ENCODE measurements at regions not wholly inside any gene's neighbourhood (a gene's known extent, or its start where the extent isn't known, plus 50 kb on each side); places are given as distances from the start of the nearest gene placed in this dataset.

DNA sequence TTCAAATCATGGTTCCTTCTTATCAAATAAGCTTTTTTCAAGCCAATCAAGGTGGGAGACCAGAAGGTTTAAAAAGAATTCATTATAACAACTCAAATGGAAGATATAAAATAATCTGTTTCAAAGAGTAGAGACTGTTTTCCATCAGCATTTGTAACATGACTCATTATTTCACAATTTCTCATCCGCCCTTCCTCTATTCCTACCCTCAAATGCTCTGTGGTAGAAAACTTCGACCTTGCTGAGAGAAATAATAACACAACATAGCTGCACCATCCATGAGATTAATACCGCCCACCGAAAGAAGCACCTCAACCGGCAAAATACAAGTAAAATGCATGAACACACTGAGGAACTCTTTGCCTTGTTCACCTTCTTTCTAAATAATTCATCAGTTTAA lies 2039.2 kb upstream of the CELF4 start:
- H3K9me3 ChIP-seq: no peaks in the 10 kb centered on the region
- intact Hi-C loops (cut with DNase I): no loop called here
- no peaks in the 10 kb centered on the region for H3K36me3 ChIP-seq
- H3K4me1 ChIP-seq: no peaks in the 10 kb centered on the region
- ATAC-seq: no peak
- no peak overlapping the region for H3K27ac ChIP-seq
- no peaks in the 10 kb centered on the region for H3K27me3 ChIP-seq
- WGBS (ENCODE audit: insufficient coverage, low coverage, low lambda C conversion rate, missing lambda C conversion rate): 60% methylated on average over 5 of the region's 5 CpGs
- no peak for DNase-seq
- TF ChIP-seq POLR2A (IDR thresholded peaks at IDR 0.05): no peak
- TF ChIP-seq, protein P1, sequence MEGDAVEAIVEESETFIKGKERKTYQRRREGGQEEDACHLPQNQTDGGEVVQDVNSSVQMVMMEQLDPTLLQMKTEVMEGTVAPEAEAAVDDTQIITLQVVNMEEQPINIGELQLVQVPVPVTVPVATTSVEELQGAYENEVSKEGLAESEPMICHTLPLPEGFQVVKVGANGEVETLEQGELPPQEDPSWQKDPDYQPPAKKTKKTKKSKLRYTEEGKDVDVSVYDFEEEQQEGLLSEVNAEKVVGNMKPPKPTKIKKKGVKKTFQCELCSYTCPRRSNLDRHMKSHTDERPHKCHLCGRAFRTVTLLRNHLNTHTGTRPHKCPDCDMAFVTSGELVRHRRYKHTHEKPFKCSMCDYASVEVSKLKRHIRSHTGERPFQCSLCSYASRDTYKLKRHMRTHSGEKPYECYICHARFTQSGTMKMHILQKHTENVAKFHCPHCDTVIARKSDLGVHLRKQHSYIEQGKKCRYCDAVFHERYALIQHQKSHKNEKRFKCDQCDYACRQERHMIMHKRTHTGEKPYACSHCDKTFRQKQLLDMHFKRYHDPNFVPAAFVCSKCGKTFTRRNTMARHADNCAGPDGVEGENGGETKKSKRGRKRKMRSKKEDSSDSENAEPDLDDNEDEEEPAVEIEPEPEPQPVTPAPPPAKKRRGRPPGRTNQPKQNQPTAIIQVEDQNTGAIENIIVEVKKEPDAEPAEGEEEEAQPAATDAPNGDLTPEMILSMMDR (IDR thresholded peaks at IDR 0.05): no peak
- no peak overlapping the region for H3K4me3 ChIP-seq

DNA sequence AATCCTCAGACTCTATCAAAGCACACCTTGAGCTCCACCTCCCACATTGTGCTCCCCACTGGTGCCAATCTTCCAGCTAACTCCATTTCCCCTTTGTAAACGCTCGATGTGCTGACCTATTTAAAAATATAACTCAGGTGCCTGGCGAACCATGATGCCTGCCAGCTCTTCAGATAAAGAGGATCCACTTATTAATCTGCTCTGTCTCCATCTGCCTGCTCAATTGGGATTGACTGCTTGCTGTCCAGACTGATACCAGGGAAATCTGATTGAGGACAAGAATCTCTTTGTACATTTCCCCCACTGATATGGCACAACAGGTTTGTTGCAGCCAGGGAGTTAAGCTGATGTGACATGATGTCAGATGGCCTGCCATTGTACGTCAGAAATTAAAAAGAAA lies 2036.5 kb upstream of the CELF4 start:
- 58% methylated on average over 4 of the region's 4 CpGs for WGBS (ENCODE audit: insufficient coverage, low coverage, low lambda C conversion rate, missing lambda C conversion rate)
- H3K9me3 ChIP-seq: no peaks in the 10 kb centered on the region
- H3K4me1 ChIP-seq: no peaks in the 10 kb centered on the region
- H3K27ac ChIP-seq: no peak overlapping the region
- no peaks in the 10 kb centered on the region for H3K27me3 ChIP-seq
- intact Hi-C loops (cut with DNase I): no loop called here
- DNase-seq: no peak
- TF ChIP-seq POLR2A (IDR thresholded peaks at IDR 0.05): no peak
- TF ChIP-seq, protein P1 (IDR thresholded peaks at IDR 0.05): no peak
- no peak overlapping the region for H3K4me3 ChIP-seq
- ATAC-seq: no peak
- H3K36me3 ChIP-seq: no peaks in the 10 kb centered on the region

DNA sequence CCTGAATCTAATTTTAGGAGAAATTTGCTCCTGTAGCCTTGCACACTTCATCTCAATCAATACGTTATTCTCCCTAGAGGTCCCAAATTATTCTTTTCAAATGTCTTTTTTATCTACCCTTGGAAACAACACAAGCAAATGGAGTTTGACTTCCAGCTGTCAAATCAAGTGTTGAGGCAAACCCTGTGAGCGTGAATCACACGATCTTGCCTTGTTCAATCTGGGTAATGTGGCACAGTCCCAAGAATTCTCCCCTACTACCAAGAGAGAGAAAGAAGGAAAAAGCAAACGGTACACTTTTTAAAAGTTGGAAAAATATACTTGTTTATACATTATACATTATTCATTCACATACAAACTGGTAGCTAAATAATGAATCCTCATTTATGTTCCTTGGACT lies 2035.3 kb upstream of the CELF4 start:
- H3K36me3 ChIP-seq: no peaks in the 10 kb centered on the region
- intact Hi-C loops (cut with DNase I): no loop called here
- H3K9me3 ChIP-seq: no peaks in the 10 kb centered on the region
- H3K27me3 ChIP-seq: no peaks in the 10 kb centered on the region
- H3K27ac ChIP-seq: no peak overlapping the region
- DNase-seq: no peak
- ATAC-seq: no peak
- no peaks in the 10 kb centered on the region for H3K4me1 ChIP-seq
- WGBS (ENCODE audit: insufficient coverage, low coverage, low lambda C conversion rate, missing lambda C conversion rate): 48% methylated on average over 4 of the region's 4 CpGs
- TF ChIP-seq POLR2A (IDR thresholded peaks at IDR 0.05): no peak
- TF ChIP-seq, protein P1 (IDR thresholded peaks at IDR 0.05): no peak
- H3K4me3 ChIP-seq: no peak overlapping the region

DNA sequence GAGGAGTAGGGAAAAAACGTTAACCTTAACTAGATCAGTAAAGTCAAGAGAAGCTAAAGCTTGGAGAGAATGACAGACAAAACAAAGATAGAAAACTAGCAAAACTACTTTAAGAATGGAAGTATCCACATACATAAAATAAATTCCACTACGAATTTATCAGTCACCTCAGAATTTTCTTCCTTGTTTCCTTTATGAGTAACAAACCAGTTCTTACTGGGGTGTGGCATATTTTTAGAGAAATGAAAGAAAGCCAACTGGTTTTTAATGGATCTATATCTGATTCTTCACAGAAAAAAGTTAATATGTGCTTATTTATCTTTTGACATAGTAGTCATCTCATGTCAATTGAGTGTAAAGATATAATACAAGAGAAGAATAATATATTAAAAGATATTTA lies 2033.7 kb upstream of the CELF4 start:
- Histone ChIP-seq H3K9me3 (no peaks in the 10 kb centered on the region), H3K27ac (no peak overlapping the region), H3K36me3 (no peaks in the 10 kb centered on the region), H3K4me3 (no peak overlapping the region), H3K27me3 (no peaks in the 10 kb centered on the region), H3K4me1 (no peaks in the 10 kb centered on the region)
- 49% methylated on average over 2 of the region's 2 CpGs for WGBS (ENCODE audit: insufficient coverage, low coverage, low lambda C conversion rate, missing lambda C conversion rate)
- no peak for DNase-seq
- TF ChIP-seq POLR2A (IDR thresholded peaks at IDR 0.05): no peak
- TF ChIP-seq, protein P1 (IDR thresholded peaks at IDR 0.05): no peak
- intact Hi-C loops (cut with DNase I): no loop called here
- ATAC-seq: no peak

DNA sequence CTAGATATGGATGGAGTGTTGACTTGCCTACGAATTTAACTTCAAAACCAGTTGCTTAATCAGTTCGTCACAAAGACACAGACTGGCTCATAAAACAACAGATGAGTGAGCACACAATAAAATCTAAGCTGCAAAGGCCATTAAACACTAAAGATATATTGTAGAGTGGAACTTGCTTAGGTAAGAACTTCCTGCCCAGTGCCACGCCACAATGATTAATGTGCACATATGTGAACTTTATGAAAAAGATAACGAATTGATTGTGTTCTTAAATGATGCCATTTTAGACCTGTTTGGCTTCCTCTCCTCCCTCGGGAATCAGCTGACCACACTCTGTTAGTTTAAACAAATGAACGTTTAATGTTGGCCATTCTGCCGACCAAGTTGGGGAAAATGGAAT lies 2031.3 kb upstream of the CELF4 start:
- no peak overlapping the region for H3K27ac ChIP-seq
- no peaks in the 10 kb centered on the region for H3K9me3 ChIP-seq
- no peaks in the 10 kb centered on the region for H3K27me3 ChIP-seq
- no peak for DNase-seq
- intact Hi-C loops (cut with DNase I): no loop called here
- 30% methylated on average over 7 of the region's 7 CpGs for WGBS (ENCODE audit: insufficient coverage, low coverage, low lambda C conversion rate, missing lambda C conversion rate)
- no peak overlapping the region for H3K4me3 ChIP-seq
- TF ChIP-seq, protein P1 (IDR thresholded peaks at IDR 0.05): no peak
- no peak for TF ChIP-seq POLR2A (IDR thresholded peaks at IDR 0.05)
- H3K4me1 ChIP-seq: no peaks in the 10 kb centered on the region
- H3K36me3 ChIP-seq: no peaks in the 10 kb centered on the region
- ATAC-seq: no peak
